Mesenchymal stem cell (in vitro differentiated cells and primary cell): ENCODE measurements at regions not wholly inside any gene's neighbourhood (a gene's known extent, or its start where the extent isn't known, plus 50 kb on each side); places are given as distances from the start of the nearest gene placed in this dataset.

Source experiments
- DNase-seq: peaks from one replicate; pipeline ENCODE4 v3.0.0-alpha.2; 2013
- H2AFZ ChIP-seq: one replicate; pipeline ENCODE4 v1.6.1; 2013; ENCODE audit warnings: low read depth, mild to moderate bottlenecking, control low read depth, inconsistent platforms, low read length, moderate library complexity
- H2AK5ac ChIP-seq: 2 replicates; pipeline ENCODE4 v1.6.1; 2013; ENCODE audit warnings: low read length, moderate library complexity, mild to moderate bottlenecking, inconsistent platforms; ENCODE audit not compliant: severe bottlenecking
- H2BK120ac ChIP-seq: one replicate; pipeline ENCODE4 v1.6.1; 2013; ENCODE audit warnings: low read depth, mild to moderate bottlenecking, inconsistent platforms, low read length, moderate library complexity
- H2BK12ac ChIP-seq, 2 experiments: one replicate each; pipeline ENCODE4 v1.6.1; 2013; ENCODE audit warnings: inconsistent platforms in 2 of 2, low read length in 2 of 2, mild to moderate bottlenecking in 2 of 2, moderate library complexity in 2 of 2, control low read depth in 1 of 2
- H2BK15ac ChIP-seq: one replicate; pipeline ENCODE4 v1.6.1; 2013; ENCODE audit warnings: mild to moderate bottlenecking, low read depth, inconsistent platforms; ENCODE audit not compliant: poor library complexity, severe bottlenecking
- H2BK5ac ChIP-seq: 2 replicates; pipeline ENCODE4 v1.6.1; 2013; ENCODE audit warnings: low read depth, mild to moderate bottlenecking, low read length, control low read depth, inconsistent platforms; ENCODE audit not compliant: poor library complexity, severe bottlenecking
- H3K14ac ChIP-seq, 2 experiments: one replicate each; pipeline ENCODE4 v1.6.1; 2013; ENCODE audit warnings: inconsistent platforms in 2 of 2, low read length in 2 of 2, control low read depth in 1 of 2, mild to moderate bottlenecking in 1 of 2, moderate library complexity in 1 of 2
- H3K18ac ChIP-seq, 2 experiments: one replicate each; pipeline ENCODE4 v1.6.1; 2013; ENCODE audit warnings: inconsistent platforms in 2 of 2, low read length in 2 of 2, control low read depth in 1 of 2, low read depth in 1 of 2, mild to moderate bottlenecking in 1 of 2
- H3K23ac ChIP-seq, 2 experiments: one replicate each; pipeline ENCODE4 v1.6.1; 2013; ENCODE audit warnings: inconsistent platforms in 2 of 2, low read length in 2 of 2, mild to moderate bottlenecking in 2 of 2, moderate library complexity in 2 of 2, control low read depth in 1 of 2
- H3K27ac ChIP-seq: 2 replicates; pipeline ENCODE4 v1.5.1; 2013; ENCODE audit warnings: mild to moderate bottlenecking, moderate library complexity, low read length, control low read depth, inconsistent platforms; ENCODE audit not compliant: poor library complexity, severe bottlenecking
- H3K27me3 ChIP-seq, 2 experiments: 2 replicates each; pipeline versions ENCODE4 v1.6.1 to v1.7.0; 2013; ENCODE audit warnings: low read length in 2 of 2, mild to moderate bottlenecking in 2 of 2, moderate library complexity in 2 of 2, control low read depth in 1 of 2, inconsistent platforms in 1 of 2; ENCODE audit not compliant: control insufficient read depth in 1 of 2, insufficient read depth in 1 of 2
- H3K36me3 ChIP-seq, 2 experiments: 2 replicates each; pipeline versions ENCODE4 v1.6.1 to v1.7.0; 2013; ENCODE audit warnings: low read length in 2 of 2, control low read depth in 1 of 2, inconsistent platforms in 1 of 2, low read depth in 1 of 2, mild to moderate bottlenecking in 1 of 2; ENCODE audit not compliant: insufficient read depth in 2 of 2, control insufficient read depth in 1 of 2
- H3K4ac ChIP-seq, 2 experiments: one replicate each; pipeline ENCODE4 v1.6.1; 2013; ENCODE audit warnings: inconsistent platforms in 2 of 2, low read length in 2 of 2, mild to moderate bottlenecking in 2 of 2, moderate library complexity in 2 of 2, control low read depth in 1 of 2, low read depth in 1 of 2
- H3K4me1 ChIP-seq: 2 replicates; pipeline ENCODE4 v1.6.1; 2013; ENCODE audit warnings: low read depth, low read length, control low read depth; ENCODE audit not compliant: control insufficient read depth, insufficient read depth
- H3K4me2 ChIP-seq: 2 replicates; pipeline ENCODE4 v1.6.1; 2013; ENCODE audit warnings: low read length, mild to moderate bottlenecking, inconsistent platforms; ENCODE audit not compliant: poor library complexity, severe bottlenecking
- H3K4me3 ChIP-seq, 2 experiments: 2 replicates each; pipeline versions ENCODE4 v1.5.1 to v1.7.0; 2013; ENCODE audit warnings: low read length in 2 of 2, mild to moderate bottlenecking in 2 of 2, control low read depth in 1 of 2, low read depth in 1 of 2; ENCODE audit not compliant: insufficient read depth in 1 of 2
- H3K79me1 ChIP-seq: replicated peaks from 2 replicates; pipeline ENCODE4 v1.6.1; 2013; ENCODE audit warnings: mild to moderate bottlenecking, control low read depth, low read length, inconsistent platforms; ENCODE audit not compliant: poor library complexity, severe bottlenecking
- H3K9ac ChIP-seq: 2 replicates; pipeline ENCODE4 v1.7.0; 2013; ENCODE audit warnings: mild to moderate bottlenecking, low read length, moderate library complexity
- H3K9me3 ChIP-seq: 2 replicates; pipeline ENCODE4 v1.7.0; 2013; ENCODE audit warnings: mild to moderate bottlenecking, low read length; ENCODE audit not compliant: control insufficient read depth
- H4K8ac ChIP-seq: one replicate; pipeline ENCODE4 v1.6.1; 2013; ENCODE audit warnings: inconsistent platforms, mild to moderate bottlenecking, low read length, moderate library complexity
- H4K91ac ChIP-seq: one replicate; pipeline ENCODE4 v1.6.1; 2013; ENCODE audit warnings: mild to moderate bottlenecking, low read length, inconsistent platforms
- WGBS: methylation state at CpG from one replicate; pipeline ENCODE4 v1.1.7; 2013; ENCODE audit warnings: mixed read lengths; 5-methylcytosine and 5-hydroxymethylcytosine counted together

DNA sequence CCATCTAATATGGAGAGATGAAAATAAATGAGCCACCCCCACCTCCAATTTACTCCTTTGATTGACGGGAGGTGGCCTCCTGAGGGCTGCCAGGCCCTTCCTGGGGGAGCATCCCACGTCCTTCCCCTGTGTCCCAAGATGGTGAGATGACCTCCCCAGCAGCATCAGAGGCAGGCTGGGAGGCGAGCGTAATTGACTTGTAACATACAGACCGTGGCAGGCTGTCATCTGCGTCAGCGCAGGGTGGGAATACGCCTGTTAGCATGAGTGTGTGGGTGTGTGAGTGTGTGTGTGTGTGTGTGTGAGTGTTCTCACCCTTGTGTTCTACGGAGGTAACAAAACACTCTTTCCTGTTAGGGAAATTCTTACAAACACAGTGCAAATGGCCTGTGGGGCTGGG, 156.9 kb upstream of the CIBAR2 start:
- Histone ChIP-seq H3K4me3 (no peak overlapping the region), H2BK120ac (no peak overlapping the region), H3K27ac (no peak overlapping the region), H3K79me1 (peaks cover 54% of the 10 kb centered on the region), H2AK5ac (no peak overlapping the region), H2AFZ (no peak overlapping the region), H4K91ac (no peak overlapping the region), H2BK12ac (no peak overlapping the region), H3K4me2 (no peak overlapping the region), H3K23ac (no peak overlapping the region), H3K9ac (no peak overlapping the region), H3K4ac (no peak overlapping the region), H3K9me3 (no peaks in the 10 kb centered on the region), H2BK5ac (no peak overlapping the region), H3K36me3 (peaks cover 0 to 36% of the 10 kb centered on the region in 2 experiments), H2BK15ac (no peak overlapping the region), H3K18ac (no peak overlapping the region), H3K14ac (no peak overlapping the region), H3K4me1 (peaks cover 5% of the 10 kb centered on the region), H3K27me3 (no peaks in the 10 kb centered on the region), H4K8ac (no peak overlapping the region)
- DNase-seq = no peak
- 87% methylated on average over 9 of the region's 9 CpGs for WGBS

DNA sequence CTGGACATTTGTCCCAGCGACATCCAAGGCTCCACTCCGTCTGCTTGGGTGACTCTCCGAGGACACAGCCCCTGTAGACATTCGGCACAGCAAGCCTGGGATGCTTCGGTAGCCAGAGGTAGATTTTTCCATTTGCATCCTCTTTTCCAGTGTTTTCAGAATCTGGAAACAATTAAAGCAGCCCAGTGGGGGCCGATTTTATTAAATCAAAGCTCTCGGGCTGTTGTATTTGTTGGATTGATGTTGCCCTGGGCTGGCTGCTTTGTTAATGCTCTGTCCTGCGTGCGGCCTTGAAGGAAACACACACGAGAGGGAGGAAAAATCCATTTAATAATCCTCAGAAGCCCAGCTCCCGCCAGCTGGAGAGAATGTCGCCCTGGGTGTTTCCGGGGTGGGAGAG, 158.1 kb upstream of the CIBAR2 start:
- Histone ChIP-seq H3K9me3 (no peaks in the 10 kb centered on the region), H3K9ac (no peak overlapping the region), H2BK15ac (no peak overlapping the region), H2BK12ac (no peak overlapping the region), H3K4me2 (no peak overlapping the region), H3K4me3 (no peak overlapping the region), H2BK120ac (no peak overlapping the region), H2AFZ (no peak overlapping the region), H3K36me3 (peaks cover 0 to 36% of the 10 kb centered on the region in 2 experiments), H3K18ac (no peak overlapping the region), H3K4me1 (peaks cover 5% of the 10 kb centered on the region), H3K4ac (no peak overlapping the region), H4K91ac (no peak overlapping the region), H3K14ac (no peak overlapping the region), H4K8ac (no peak overlapping the region), H2BK5ac (no peak overlapping the region), H3K27me3 (no peaks in the 10 kb centered on the region), H3K23ac (no peak overlapping the region), H2AK5ac (no peak overlapping the region), H3K27ac (no peak overlapping the region), H3K79me1 (peaks cover 54% of the 10 kb centered on the region)
- WGBS = 91% methylated on average over 13 of the region's 13 CpGs
- no peak for DNase-seq

DNA sequence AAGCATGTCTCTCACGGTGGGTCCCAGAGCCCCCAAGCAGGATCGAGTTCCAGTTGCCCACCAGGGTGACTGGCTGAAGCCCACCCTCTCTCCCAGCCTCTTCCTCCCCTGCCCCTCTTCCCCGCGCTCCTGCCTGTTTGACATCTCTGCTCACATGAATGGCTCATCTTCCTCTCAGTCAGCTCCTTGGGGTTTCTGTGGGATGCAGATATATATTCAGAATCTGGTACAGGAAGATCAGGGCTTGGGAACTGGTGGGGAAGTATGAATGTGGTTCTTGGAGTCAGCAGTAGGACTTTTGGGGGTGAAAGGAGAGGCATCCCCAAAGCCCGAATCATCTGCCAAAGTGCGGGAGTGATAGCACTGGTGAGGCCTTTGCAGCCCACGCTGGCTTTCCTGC, 158.9 kb upstream of the CIBAR2 start:
- no peak overlapping the region for H2BK12ac ChIP-seq
- H3K79me1 ChIP-seq = peaks cover 52% of the 10 kb centered on the region
- no peak overlapping the region for H3K4ac ChIP-seq
- no peak overlapping the region for H4K91ac ChIP-seq
- H3K23ac ChIP-seq = no peak overlapping the region
- 78% methylated on average over 6 of the region's 7 CpGs for WGBS
- H2BK15ac ChIP-seq = peak overlapping the region; percentile 17
- DNase-seq = no peak
- no peak overlapping the region for H2BK120ac ChIP-seq
- no peaks in the 10 kb centered on the region for H3K27me3 ChIP-seq
- H2AFZ ChIP-seq = no peak overlapping the region
- H2AK5ac ChIP-seq = no peak overlapping the region
- H4K8ac ChIP-seq = no peak overlapping the region
- H3K36me3 ChIP-seq = peaks cover 0 to 31% of the 10 kb centered on the region in 2 experiments
- no peak overlapping the region for H3K27ac ChIP-seq
- no peak overlapping the region for H3K4me3 ChIP-seq
- peaks cover 8% of the 10 kb centered on the region for H3K4me1 ChIP-seq
- H3K4me2 ChIP-seq = no peak overlapping the region
- no peak overlapping the region for H3K9ac ChIP-seq
- H3K18ac ChIP-seq = no peak overlapping the region
- H2BK5ac ChIP-seq = no peak overlapping the region
- H3K9me3 ChIP-seq = no peaks in the 10 kb centered on the region
- H3K14ac ChIP-seq = no peak overlapping the region

GRCh38 chr16:85273293-85273692, 161.0 kb upstream of the CIBAR2 start:
- H3K4me1 ChIP-seq = peaks cover 6% of the 10 kb centered on the region
- no peak overlapping the region for H3K9ac ChIP-seq
- H3K4me2 ChIP-seq = no peak overlapping the region
- H3K4ac ChIP-seq = no peak overlapping the region
- no peak overlapping the region for H3K23ac ChIP-seq
- DNase-seq = no peak
- no peak overlapping the region for H2AK5ac ChIP-seq
- no peaks in the 10 kb centered on the region for H3K9me3 ChIP-seq
- H3K18ac ChIP-seq = no peak overlapping the region
- no peaks in the 10 kb centered on the region for H3K27me3 ChIP-seq
- no peak overlapping the region for H2BK5ac ChIP-seq
- H3K4me3 ChIP-seq = no peak overlapping the region
- no peak overlapping the region for H4K91ac ChIP-seq
- H2BK15ac ChIP-seq = no peak overlapping the region
- H2BK12ac ChIP-seq = no peak overlapping the region
- no peak overlapping the region for H3K14ac ChIP-seq
- no peak overlapping the region for H3K27ac ChIP-seq
- H3K36me3 ChIP-seq = peaks cover 0 to 31% of the 10 kb centered on the region in 2 experiments
- H2AFZ ChIP-seq = no peak overlapping the region
- H3K79me1 ChIP-seq = peaks cover 54% of the 10 kb centered on the region
- no peak overlapping the region for H4K8ac ChIP-seq
- H2BK120ac ChIP-seq = no peak overlapping the region
- WGBS = 96% methylated on average over 7 of the region's 7 CpGs
